ENCODE measurements at regions not wholly inside any gene's neighbourhood (a gene's known extent, or its start where the extent isn't known, plus 50 kb on each side); places are given as distances from the start of the nearest gene placed in this dataset.

- no peak for DNase-seq (ENCODE audit: low spot score in 2 of 2)
- Histone ChIP-seq H3K27me3 (no peaks in the 10 kb centered on the region), H3K27ac (no peak overlapping the region), H3K36me3 (no peaks in the 10 kb centered on the region), H3K4me1 (no peaks in the 10 kb centered on the region), H3K4me3 (no peak overlapping the region), H3K9me3 (no peaks in the 10 kb centered on the region)
- intact Hi-C loops (cut with DNase I): no loop called here
- TF ChIP-seq, protein P1, sequence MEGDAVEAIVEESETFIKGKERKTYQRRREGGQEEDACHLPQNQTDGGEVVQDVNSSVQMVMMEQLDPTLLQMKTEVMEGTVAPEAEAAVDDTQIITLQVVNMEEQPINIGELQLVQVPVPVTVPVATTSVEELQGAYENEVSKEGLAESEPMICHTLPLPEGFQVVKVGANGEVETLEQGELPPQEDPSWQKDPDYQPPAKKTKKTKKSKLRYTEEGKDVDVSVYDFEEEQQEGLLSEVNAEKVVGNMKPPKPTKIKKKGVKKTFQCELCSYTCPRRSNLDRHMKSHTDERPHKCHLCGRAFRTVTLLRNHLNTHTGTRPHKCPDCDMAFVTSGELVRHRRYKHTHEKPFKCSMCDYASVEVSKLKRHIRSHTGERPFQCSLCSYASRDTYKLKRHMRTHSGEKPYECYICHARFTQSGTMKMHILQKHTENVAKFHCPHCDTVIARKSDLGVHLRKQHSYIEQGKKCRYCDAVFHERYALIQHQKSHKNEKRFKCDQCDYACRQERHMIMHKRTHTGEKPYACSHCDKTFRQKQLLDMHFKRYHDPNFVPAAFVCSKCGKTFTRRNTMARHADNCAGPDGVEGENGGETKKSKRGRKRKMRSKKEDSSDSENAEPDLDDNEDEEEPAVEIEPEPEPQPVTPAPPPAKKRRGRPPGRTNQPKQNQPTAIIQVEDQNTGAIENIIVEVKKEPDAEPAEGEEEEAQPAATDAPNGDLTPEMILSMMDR (IDR thresholded peaks at IDR 0.05): no peak
Measured at GRCh38 chr6:99219788-99220187, 129.7 kb downstream of the FAXC start.

GRCh38 chr6:99216959-99217358, 132.5 kb downstream of the FAXC start:
- TF ChIP-seq, protein P1 (IDR thresholded peaks at IDR 0.05): no peak
- no peaks in the 10 kb centered on the region for H3K36me3 ChIP-seq
- H3K4me1 ChIP-seq: no peaks in the 10 kb centered on the region
- DNase-seq (ENCODE audit: low spot score in 2 of 2): no peak
- H3K27ac ChIP-seq: no peak overlapping the region
- no peaks in the 10 kb centered on the region for H3K27me3 ChIP-seq
- H3K9me3 ChIP-seq: no peaks in the 10 kb centered on the region
- intact Hi-C loops (cut with DNase I): no loop called here
- no peak overlapping the region for H3K4me3 ChIP-seq

DNA sequence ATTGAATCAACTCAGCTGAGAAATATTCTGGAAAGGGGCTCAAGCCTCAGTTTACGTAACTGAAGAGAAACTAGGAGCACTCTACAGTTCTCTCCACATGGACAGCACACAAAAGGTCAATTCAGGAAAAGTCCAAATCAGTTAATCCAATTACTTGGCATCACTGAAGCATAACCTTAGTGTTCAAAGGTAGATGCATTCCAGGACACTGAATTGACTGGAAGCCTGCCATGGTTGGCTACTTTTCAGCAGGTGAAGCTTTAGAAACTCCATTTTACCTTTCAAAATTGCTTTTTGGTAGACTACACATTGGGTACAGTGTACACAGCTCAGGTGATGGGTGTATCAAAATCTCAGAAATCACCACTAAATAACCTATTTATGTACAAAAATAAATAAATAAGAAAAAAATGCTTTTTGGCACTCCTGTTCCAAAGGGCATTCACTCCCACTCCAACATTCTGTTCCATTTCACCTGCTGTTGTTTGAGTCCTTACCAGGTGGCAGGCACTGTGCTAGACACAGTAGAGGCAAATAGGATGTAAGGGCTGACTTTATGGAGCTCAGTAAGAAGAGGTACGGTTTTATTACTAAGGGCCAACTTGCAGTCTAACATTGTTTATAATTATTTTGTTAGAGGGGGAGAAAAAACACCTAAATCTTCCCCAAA, 153.4 kb downstream of the FAXC start:
- intact Hi-C loops (cut with DNase I): no loop called here
- no peak overlapping the region for H3K4me3 ChIP-seq
- H3K27ac ChIP-seq: no peak overlapping the region
- no peaks in the 10 kb centered on the region for H3K27me3 ChIP-seq
- no peaks in the 10 kb centered on the region for H3K36me3 ChIP-seq
- TF ChIP-seq, protein P1 (IDR thresholded peaks at IDR 0.05): no peak
- H3K9me3 ChIP-seq: peaks cover 0 to 3% of the 10 kb centered on the region in 2 donors
- no peaks in the 10 kb centered on the region for H3K4me1 ChIP-seq
- no peak for DNase-seq (ENCODE audit: low spot score in 2 of 2)

DNA sequence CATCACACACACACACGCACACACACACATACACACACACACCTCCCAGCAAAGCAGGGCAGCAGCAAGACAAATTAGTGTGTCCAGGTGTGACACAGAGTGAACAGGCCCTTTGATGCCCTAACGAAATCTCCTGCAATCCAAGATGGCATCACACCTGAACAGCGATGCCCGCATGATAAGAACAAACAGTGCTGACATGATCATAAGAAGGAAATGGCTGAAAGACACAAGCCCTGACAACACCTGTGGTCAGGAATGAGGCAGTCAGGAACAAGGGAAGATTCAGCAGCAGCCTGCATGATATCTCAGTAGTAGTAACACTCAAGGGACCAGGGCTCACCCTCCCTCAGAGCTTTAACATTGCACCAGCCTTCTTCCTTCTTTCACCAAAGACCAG, 156.9 kb downstream of the FAXC start:
- Histone ChIP-seq H3K4me3 (no peak overlapping the region), H3K27ac (no peak overlapping the region), H3K4me1 (no peaks in the 10 kb centered on the region), H3K9me3 (no peaks in the 10 kb centered on the region), H3K27me3 (no peaks in the 10 kb centered on the region), H3K36me3 (no peaks in the 10 kb centered on the region)
- DNase-seq (ENCODE audit: low spot score in 2 of 2): no peak
- intact Hi-C loops (cut with DNase I): no loop called here
- TF ChIP-seq, protein P1 (IDR thresholded peaks at IDR 0.05): no peak

- H3K4me3 ChIP-seq: no peak overlapping the region
- no peaks in the 10 kb centered on the region for H3K36me3 ChIP-seq
- TF ChIP-seq, protein P1 (IDR thresholded peaks at IDR 0.05): no peak
- no peaks in the 10 kb centered on the region for H3K27me3 ChIP-seq
- H3K27ac ChIP-seq: no peak overlapping the region
- no peaks in the 10 kb centered on the region for H3K4me1 ChIP-seq
- no peaks in the 10 kb centered on the region for H3K9me3 ChIP-seq
- DNase-seq (ENCODE audit: low spot score in 2 of 2): no peak
- intact Hi-C loops (cut with DNase I): no loop called here
Measured at GRCh38 chr6:99189823-99190721, 159.4 kb downstream of the FAXC start.

Measured in ascending aorta (tissue), 2 donors.